ENCODE measurements at regions not wholly inside any gene's neighbourhood (a gene's known extent, or its start where the extent isn't known, plus 50 kb on each side); places are given as distances from the start of the nearest gene placed in this dataset.

- no peak for DNase-seq
Observed at GRCh38 chrX:43581167-43581566, 74.9 kb upstream of the MAOA start.

- DNase-seq = no peak
Observed at GRCh38 chrX:43581888-43582539, 74.1 kb upstream of the MAOA start.

GRCh38 chrX:43582540-43582913 is 73.6 kb upstream of the MAOA start:
- no peak for DNase-seq

- DNase-seq = no peak
Observed at GRCh38 chrX:43585922-43586321, 70.2 kb upstream of the MAOA start.

- no peak for DNase-seq
Observed at GRCh38 chrX:43586830-43587229, 69.3 kb upstream of the MAOA start.

GRCh38 chrX:43589735-43590134 is 66.4 kb upstream of the MAOA start:
- DNase-seq = no peak

- no peak for DNase-seq
Observed at GRCh38 chrX:43590150-43590549, 65.9 kb upstream of the MAOA start.

- peak; percentile 9 for DNase-seq
Observed at GRCh38 chrX:43592597-43592996, 63.5 kb upstream of the MAOA start.

GRCh38 chrX:43595931-43596330 is 60.2 kb upstream of the MAOA start:
- no peak for DNase-seq

GRCh38 chrX:43604753-43605152 is 51.3 kb upstream of the MAOA start:
- DNase-seq = no peak

GRCh38 chrX:43605351-43605750 is 50.7 kb upstream of the MAOA start:
- no peak for DNase-seq

All from muscle of arm (tissue), 1 donor.